IMR-90 (cell line): ENCODE measurements at regions not wholly inside any gene's neighbourhood (a gene's known extent, or its start where the extent isn't known, plus 50 kb on each side); places are given as distances from the start of the nearest gene placed in this dataset.

Experiments used
- CEBPB ChIP-seq: IDR thresholded peaks from 2 replicates; pipeline ENCODE4 v1.6.1; 2012; ENCODE audit warnings: low read depth, low read length, improper control_type of control experiment
- TF ChIP-seq, protein P1 (sequence below): conservative IDR thresholded peaks from 2 replicates; pipeline ENCODE4 v1.5.1; 2012; ENCODE audit warnings: mild to moderate bottlenecking, low read depth, low read length, improper control_type of control experiment

DNA sequence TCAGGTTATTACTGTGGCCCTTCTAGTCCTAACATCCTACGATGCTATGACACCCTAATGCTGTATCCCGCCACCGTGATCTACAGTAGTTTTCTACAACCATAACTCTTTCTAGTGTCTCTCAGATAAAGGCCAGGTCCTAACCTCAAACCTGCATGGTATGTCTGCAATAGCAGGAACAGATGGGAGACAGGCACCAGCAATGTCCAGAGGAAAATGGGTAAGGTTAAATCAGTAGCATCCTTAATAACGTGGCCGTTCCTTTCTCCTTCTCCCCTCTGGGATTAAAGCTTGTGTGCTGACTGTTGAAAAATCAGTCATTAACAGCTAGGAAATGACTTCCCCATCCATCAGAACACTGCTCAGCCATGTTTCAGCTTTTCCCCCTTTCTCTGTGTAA lies 321.9 kb upstream of the NPVF start:
- TF ChIP-seq CEBPB = no peak
- TF ChIP-seq, protein P1, sequence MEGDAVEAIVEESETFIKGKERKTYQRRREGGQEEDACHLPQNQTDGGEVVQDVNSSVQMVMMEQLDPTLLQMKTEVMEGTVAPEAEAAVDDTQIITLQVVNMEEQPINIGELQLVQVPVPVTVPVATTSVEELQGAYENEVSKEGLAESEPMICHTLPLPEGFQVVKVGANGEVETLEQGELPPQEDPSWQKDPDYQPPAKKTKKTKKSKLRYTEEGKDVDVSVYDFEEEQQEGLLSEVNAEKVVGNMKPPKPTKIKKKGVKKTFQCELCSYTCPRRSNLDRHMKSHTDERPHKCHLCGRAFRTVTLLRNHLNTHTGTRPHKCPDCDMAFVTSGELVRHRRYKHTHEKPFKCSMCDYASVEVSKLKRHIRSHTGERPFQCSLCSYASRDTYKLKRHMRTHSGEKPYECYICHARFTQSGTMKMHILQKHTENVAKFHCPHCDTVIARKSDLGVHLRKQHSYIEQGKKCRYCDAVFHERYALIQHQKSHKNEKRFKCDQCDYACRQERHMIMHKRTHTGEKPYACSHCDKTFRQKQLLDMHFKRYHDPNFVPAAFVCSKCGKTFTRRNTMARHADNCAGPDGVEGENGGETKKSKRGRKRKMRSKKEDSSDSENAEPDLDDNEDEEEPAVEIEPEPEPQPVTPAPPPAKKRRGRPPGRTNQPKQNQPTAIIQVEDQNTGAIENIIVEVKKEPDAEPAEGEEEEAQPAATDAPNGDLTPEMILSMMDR = no peak
